Upper lobe of left lung (tissue), 4 donors: ENCODE measurements at regions not wholly inside any gene's neighbourhood (a gene's known extent, or its start where the extent isn't known, plus 50 kb on each side); places are given as distances from the start of the nearest gene placed in this dataset.

Source experiments
- CTCF ChIP-seq, 6 experiments: fragments of 450-650 bp in 4 of 6; fragments of 200-600 bp in 2 of 6; sonication (generic) in 2 of 6; IDR thresholded peaks; one replicate each; pipeline ENCODE4 v1.5.1; 2016 to 2019; ENCODE audit warnings: antibody characterized with exemption in 6 of 6
- POLR2A ChIP-seq, 4 donors: fragments of 450-650 bp; IDR thresholded peaks; one replicate each; pipeline ENCODE4 v1.5.1; 2016 to 2017; ENCODE audit warnings: antibody characterized with exemption in 4 of 4, mild to moderate bottlenecking in 2 of 4

GRCh38 chrX:10773318-10773717 lies 152.9 kb upstream of the MID1 start:
- TF ChIP-seq CTCF (IDR thresholded peaks at IDR 0.05): no peak
- TF ChIP-seq POLR2A (IDR thresholded peaks at IDR 0.05): no peak
